ENCODE measurements at regions not wholly inside any gene's neighbourhood (a gene's known extent, or its start where the extent isn't known, plus 50 kb on each side); places are given as distances from the start of the nearest gene placed in this dataset.

GRCh38 chr11:115112754-115113153 is 391.5 kb downstream of the CADM1 start:
- peaks cover 21% of the 10 kb centered on the region for H3K4me1 ChIP-seq (ENCODE audit: control insufficient read depth, insufficient read depth, low read length)
- H3K4me3 ChIP-seq (ENCODE audit: low read depth, low read length) = no peak overlapping the region
- no peaks in the 10 kb centered on the region for H3K9me3 ChIP-seq (ENCODE audit: control insufficient read depth, insufficient read depth, low read length)
- no peak overlapping the region for H3K9ac ChIP-seq (ENCODE audit: low read depth, low read length)
- H3K36me3 ChIP-seq (ENCODE audit: control insufficient read depth, insufficient read depth, low read length) = no peaks in the 10 kb centered on the region
- H3K27me3 ChIP-seq (ENCODE audit: control insufficient read depth, insufficient read depth, low read length) = no peaks in the 10 kb centered on the region
- no peak overlapping the region for H3K27ac ChIP-seq (ENCODE audit: low read depth, low read length)

DNA sequence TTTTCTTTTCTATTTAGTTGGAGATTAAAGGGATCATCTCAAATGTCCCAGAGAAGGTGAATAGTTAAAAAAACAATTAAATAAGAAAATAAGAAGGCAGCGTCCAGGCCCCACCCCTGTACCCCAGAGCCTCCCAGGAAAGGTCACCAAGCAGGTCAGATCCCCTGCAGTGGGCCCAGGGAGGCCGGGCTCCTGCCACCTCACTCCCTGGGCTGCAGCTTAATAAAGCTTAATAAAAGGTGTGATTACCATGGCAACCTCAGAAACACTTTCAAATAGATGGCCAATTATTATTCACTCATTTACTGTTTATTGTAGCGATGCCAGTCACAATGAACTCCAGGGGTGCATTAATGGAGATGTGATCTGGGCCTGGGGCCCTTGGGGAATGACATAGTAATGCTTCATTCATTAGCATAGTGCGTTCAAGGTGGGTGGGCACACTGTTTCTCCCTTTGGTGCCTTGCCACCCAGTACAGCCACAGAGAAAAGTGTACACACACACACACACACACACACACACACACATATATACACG is 386.2 kb downstream of the CADM1 start:
- peaks cover 34% of the 10 kb centered on the region for H3K4me1 ChIP-seq (ENCODE audit: control insufficient read depth, insufficient read depth, low read length)
- H3K9me3 ChIP-seq (ENCODE audit: control insufficient read depth, insufficient read depth, low read length) = no peaks in the 10 kb centered on the region
- H3K9ac ChIP-seq (ENCODE audit: low read depth, low read length) = no peak overlapping the region
- no peak overlapping the region; the same call in 1 of the 2 replicates for H3K4me3 ChIP-seq (ENCODE audit: low read depth, low read length)
- H3K27ac ChIP-seq (ENCODE audit: low read depth, low read length) = peak overlapping the region; percentile 53
- no peaks in the 10 kb centered on the region for H3K36me3 ChIP-seq (ENCODE audit: control insufficient read depth, insufficient read depth, low read length)
- H3K27me3 ChIP-seq (ENCODE audit: control insufficient read depth, insufficient read depth, low read length) = no peaks in the 10 kb centered on the region

GRCh38 chr11:115119146-115119545 is 385.1 kb downstream of the CADM1 start:
- H3K4me3 ChIP-seq (ENCODE audit: low read depth, low read length) = no peak overlapping the region
- no peaks in the 10 kb centered on the region for H3K27me3 ChIP-seq (ENCODE audit: control insufficient read depth, insufficient read depth, low read length)
- peaks cover 34% of the 10 kb centered on the region for H3K4me1 ChIP-seq (ENCODE audit: control insufficient read depth, insufficient read depth, low read length)
- H3K9me3 ChIP-seq (ENCODE audit: control insufficient read depth, insufficient read depth, low read length) = no peaks in the 10 kb centered on the region
- no peak overlapping the region for H3K27ac ChIP-seq (ENCODE audit: low read depth, low read length)
- H3K36me3 ChIP-seq (ENCODE audit: control insufficient read depth, insufficient read depth, low read length) = no peaks in the 10 kb centered on the region
- H3K9ac ChIP-seq (ENCODE audit: low read depth, low read length) = no peak overlapping the region
